Spleen (tissue), 11 donors: ENCODE measurements at regions not wholly inside any gene's neighbourhood (a gene's known extent, or its start where the extent isn't known, plus 50 kb on each side); places are given as distances from the start of the nearest gene placed in this dataset.

ENCODE experiments used
- DNase-seq: peaks from one replicate; pipeline ENCODE4 v3.0.0-alpha.2; 2020
- H3K27ac ChIP-seq, 8 donors: fragments of 200-600 bp; sonication (generic) in 7 of 8; 1 replicate in 4 of 8; 2 replicates in 4 of 8; pipeline versions ENCODE4 v1.5.0 to v1.8.0; 2016 to 2021; ENCODE audit warnings: inconsistent platforms in 4 of 8, mild to moderate bottlenecking in 4 of 8, moderate library complexity in 1 of 8
- H3K27me3 ChIP-seq, 7 donors: fragments of 200-600 bp; sonication (generic) in 6 of 7; replicated peaks in 1 of 7; 1 replicate in 4 of 7; 2 replicates in 3 of 7; pipeline versions ENCODE4 v1.5.0 to v1.8.0; 2016 to 2021; ENCODE audit warnings: inconsistent platforms in 3 of 7, mild to moderate bottlenecking in 1 of 7
- H3K36me3 ChIP-seq, 6 donors: fragments of 200-600 bp; sonication (generic) in 5 of 6; 1 replicate in 4 of 6; 2 replicates in 2 of 6; pipeline versions ENCODE4 v1.5.0 to v1.8.0; 2016 to 2021; ENCODE audit warnings: inconsistent platforms in 2 of 6
- H3K4me1 ChIP-seq, 6 donors: fragments of 200-600 bp; sonication (generic) in 5 of 6; 1 replicate in 3 of 6; 2 replicates in 3 of 6; pipeline versions ENCODE4 v1.5.0 to v1.8.0; 2016 to 2021; ENCODE audit warnings: inconsistent platforms in 3 of 6
- H3K4me3 ChIP-seq, 8 donors: fragments of 200-600 bp; sonication (generic) in 7 of 8; 1 replicate in 4 of 8; 2 replicates in 4 of 8; pipeline versions ENCODE4 v1.5.0 to v1.8.0; 2016 to 2021; ENCODE audit warnings: inconsistent platforms in 4 of 8, mild to moderate bottlenecking in 4 of 8, moderate library complexity in 2 of 8
- H3K9me3 ChIP-seq, 8 donors: fragments of 200-600 bp; sonication (generic) in 7 of 8; 1 replicate in 4 of 8; 2 replicates in 4 of 8; pipeline versions ENCODE4 v1.5.0 to v1.8.0; 2016 to 2021; ENCODE audit warnings: inconsistent platforms in 4 of 8
- POLR2A ChIP-seq, 3 donors: fragments of 450-650 bp; IDR thresholded peaks; one replicate each; pipeline ENCODE4 v1.5.1; 2017; ENCODE audit warnings: antibody characterized with exemption in 3 of 3, mild to moderate bottlenecking in 1 of 3
- POLR2AphosphoS5 ChIP-seq, 3 donors: sonication (generic); formaldehyde crosslinking; IDR thresholded peaks; one replicate each; pipeline ENCODE4 v1.5.1; 2017; ENCODE audit warnings: antibody characterized with exemption in 3 of 3
- WGBS, 5 donors: extraction: QIAGEN DNeasy Blood & Tissue Kit in 3 of 5; methylation state at CpG; one replicate each; pipeline versions ENCODE4 v1.1.5 to v1.1.7; 2013 to 2018; 5-methylcytosine and 5-hydroxymethylcytosine counted together
- intact Hi-C: fragments of 100-400 bp; cut with DNase I; formaldehyde crosslinking; loops from one replicate; pipeline ENCODE4 v1.15.0; 2023; ENCODE audit warnings: low total_unique reads
- TF ChIP-seq, protein P1 (sequence below), 11 experiments: fragments of 200-600 bp in 7 of 11; fragments of 450-650 bp in 4 of 11; sonication (generic) in 4 of 11; IDR thresholded peaks in 8 of 11; conservative IDR thresholded peaks in 3 of 11; 1 replicate in 7 of 11; 2 replicates in 4 of 11; pipeline versions ENCODE4 v1.4.0 to v1.8.0; 2016 to 2021; ENCODE audit warnings: antibody characterized with exemption in 11 of 11, inconsistent platforms in 4 of 11, mild to moderate bottlenecking in 1 of 11
- donor health status: healthy with polysubstance abuse.
- donor health status: DM: no; HTN: no; CAD: no; lungs with moderate emphysema.
- donor health status: DM: no; HTN: no; CAD: no.
- donor health status: Bipolar disorder and iron deficiency.
- donor health status: healthy.
- donor health status: DM: no; HTN: no; CAD: no.
- donor health status: DM: yes; HTN: yes; CAD: no.

DNA sequence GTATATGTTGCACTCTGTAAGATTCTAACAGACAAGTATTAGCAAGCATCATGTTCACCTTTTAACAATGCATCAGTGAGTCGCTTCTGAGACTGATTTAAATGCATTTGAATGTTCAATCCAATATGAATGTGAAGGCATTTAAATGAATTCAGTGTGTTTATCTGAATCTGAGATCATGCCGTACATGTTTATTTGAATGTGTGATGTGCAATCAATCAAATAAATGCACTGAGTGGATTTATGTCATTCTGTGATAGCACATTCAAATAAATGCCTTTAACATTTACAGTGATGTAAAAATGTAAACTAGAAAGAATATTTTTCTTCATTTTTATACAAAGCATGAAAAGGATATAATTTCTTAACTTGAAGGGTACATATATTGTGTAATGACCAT, 1063.5 kb upstream of the NUDT12 start:
- no peaks in the 10 kb centered on the region for H3K36me3 ChIP-seq
- TF ChIP-seq POLR2A (IDR thresholded peaks at IDR 0.05), result no peak
- no peak for TF ChIP-seq POLR2AphosphoS5 (IDR thresholded peaks at IDR 0.05)
- TF ChIP-seq, protein P1, sequence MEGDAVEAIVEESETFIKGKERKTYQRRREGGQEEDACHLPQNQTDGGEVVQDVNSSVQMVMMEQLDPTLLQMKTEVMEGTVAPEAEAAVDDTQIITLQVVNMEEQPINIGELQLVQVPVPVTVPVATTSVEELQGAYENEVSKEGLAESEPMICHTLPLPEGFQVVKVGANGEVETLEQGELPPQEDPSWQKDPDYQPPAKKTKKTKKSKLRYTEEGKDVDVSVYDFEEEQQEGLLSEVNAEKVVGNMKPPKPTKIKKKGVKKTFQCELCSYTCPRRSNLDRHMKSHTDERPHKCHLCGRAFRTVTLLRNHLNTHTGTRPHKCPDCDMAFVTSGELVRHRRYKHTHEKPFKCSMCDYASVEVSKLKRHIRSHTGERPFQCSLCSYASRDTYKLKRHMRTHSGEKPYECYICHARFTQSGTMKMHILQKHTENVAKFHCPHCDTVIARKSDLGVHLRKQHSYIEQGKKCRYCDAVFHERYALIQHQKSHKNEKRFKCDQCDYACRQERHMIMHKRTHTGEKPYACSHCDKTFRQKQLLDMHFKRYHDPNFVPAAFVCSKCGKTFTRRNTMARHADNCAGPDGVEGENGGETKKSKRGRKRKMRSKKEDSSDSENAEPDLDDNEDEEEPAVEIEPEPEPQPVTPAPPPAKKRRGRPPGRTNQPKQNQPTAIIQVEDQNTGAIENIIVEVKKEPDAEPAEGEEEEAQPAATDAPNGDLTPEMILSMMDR (IDR thresholded peaks at IDR 0.05 in 8 of 11, conservative IDR thresholded peaks at IDR 0.05 in 3 of 11), result no peak

DNA sequence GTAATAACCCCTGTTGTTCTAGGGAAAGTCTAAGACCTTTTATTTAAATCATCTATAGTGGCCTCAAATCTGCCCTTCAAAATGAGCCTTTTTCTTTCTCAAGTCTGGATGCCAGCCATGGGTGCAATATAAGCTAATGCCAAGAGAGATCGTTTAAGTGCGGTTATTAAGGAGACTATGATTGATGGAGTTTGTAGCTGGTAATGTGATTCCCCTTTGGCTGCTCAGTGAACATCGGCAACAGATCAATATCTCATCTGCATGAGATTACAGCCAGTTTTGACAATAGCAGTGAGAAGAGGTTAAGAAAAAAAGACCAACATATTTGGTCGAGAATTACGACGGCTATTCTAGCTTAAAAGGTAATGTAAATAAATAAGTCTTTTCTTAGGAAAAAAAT, 1049.4 kb upstream of the NUDT12 start:
- Histone ChIP-seq H3K27ac (no peak overlapping the region), H3K4me3 (no peak overlapping the region), H3K36me3 (no peaks in the 10 kb centered on the region), H3K27me3 (no peaks in the 10 kb centered on the region), H3K4me1 (no peaks in the 10 kb centered on the region), H3K9me3 (peaks cover 0 to 6% (median 0%) of the 10 kb centered on the region in 8 donors)
- WGBS, 5 donors, result 71 to 77% (median 74%) methylated on average over 6 of the region's 6 CpGs
- intact Hi-C loops, result no loop called here
- TF ChIP-seq POLR2A (IDR thresholded peaks at IDR 0.05) (no peak), POLR2AphosphoS5 (IDR thresholded peaks at IDR 0.05) (no peak)
- TF ChIP-seq, protein P1 (IDR thresholded peaks at IDR 0.05 in 8 of 11, conservative IDR thresholded peaks at IDR 0.05 in 3 of 11), result no peak
- DNase-seq, result no peak

More for the DNA sequence above, 1063.5 kb upstream of the NUDT12 start:
- H3K9me3 ChIP-seq, result peaks cover 0 to 17% (median 11%) of the 10 kb centered on the region in 8 donors
- H3K27ac ChIP-seq, result no peak overlapping the region
- intact Hi-C loops, result no loop called here
- 71 to 73% (median 72%) methylated on average over 2 of the region's 2 CpGs for WGBS, 5 donors
- H3K27me3 ChIP-seq, result no peaks in the 10 kb centered on the region
- no peak overlapping the region for H3K4me3 ChIP-seq
- H3K4me1 ChIP-seq, result no peaks in the 10 kb centered on the region
- DNase-seq, result no peak

DNA sequence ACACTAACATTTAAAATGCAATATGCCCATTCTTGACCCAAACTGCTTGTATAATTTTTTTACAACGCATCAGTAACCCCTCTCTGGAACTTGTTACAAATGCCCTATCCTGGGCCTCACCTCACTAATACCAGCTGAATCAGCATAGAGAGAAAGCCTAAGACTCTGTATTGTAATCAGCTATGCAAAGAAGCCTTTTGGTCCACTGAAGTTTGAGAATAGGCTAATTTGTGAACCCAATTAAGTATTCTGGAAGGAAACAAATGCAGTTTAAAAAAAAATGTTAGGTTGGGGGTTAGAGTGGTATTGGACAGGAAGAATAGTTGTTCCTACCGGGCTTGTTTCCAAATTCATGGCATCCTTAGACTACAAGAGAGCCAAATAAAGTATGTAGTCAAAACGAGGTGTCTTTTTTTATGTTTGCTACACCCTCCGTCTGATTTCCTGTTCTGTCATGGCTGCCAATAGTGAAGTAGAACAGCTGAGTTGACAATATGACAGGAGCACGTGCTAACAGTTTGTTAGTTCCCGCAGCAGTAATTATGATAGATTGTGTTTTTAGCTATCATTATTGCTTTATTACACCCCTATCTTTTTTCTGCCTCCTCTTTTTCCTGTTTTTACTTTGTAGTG, 1048.7 kb upstream of the NUDT12 start:
- no peaks in the 10 kb centered on the region for H3K4me1 ChIP-seq
- no peak overlapping the region for H3K27ac ChIP-seq
- no peak overlapping the region for H3K4me3 ChIP-seq
- intact Hi-C loops, result no loop called here
- H3K9me3 ChIP-seq, result peaks cover 0 to 6% (median 0%) of the 10 kb centered on the region in 8 donors
- DNase-seq, result no peak
- no peaks in the 10 kb centered on the region for H3K27me3 ChIP-seq
- 51 to 60% (median 54%) methylated on average over 6 of the region's 6 CpGs for WGBS, 5 donors
- H3K36me3 ChIP-seq, result no peaks in the 10 kb centered on the region
- TF ChIP-seq POLR2A (IDR thresholded peaks at IDR 0.05), result no peak
- TF ChIP-seq, protein P1 (IDR thresholded peaks at IDR 0.05 in 8 of 11, conservative IDR thresholded peaks at IDR 0.05 in 3 of 11), result no peak
- no peak for TF ChIP-seq POLR2AphosphoS5 (IDR thresholded peaks at IDR 0.05)

DNA sequence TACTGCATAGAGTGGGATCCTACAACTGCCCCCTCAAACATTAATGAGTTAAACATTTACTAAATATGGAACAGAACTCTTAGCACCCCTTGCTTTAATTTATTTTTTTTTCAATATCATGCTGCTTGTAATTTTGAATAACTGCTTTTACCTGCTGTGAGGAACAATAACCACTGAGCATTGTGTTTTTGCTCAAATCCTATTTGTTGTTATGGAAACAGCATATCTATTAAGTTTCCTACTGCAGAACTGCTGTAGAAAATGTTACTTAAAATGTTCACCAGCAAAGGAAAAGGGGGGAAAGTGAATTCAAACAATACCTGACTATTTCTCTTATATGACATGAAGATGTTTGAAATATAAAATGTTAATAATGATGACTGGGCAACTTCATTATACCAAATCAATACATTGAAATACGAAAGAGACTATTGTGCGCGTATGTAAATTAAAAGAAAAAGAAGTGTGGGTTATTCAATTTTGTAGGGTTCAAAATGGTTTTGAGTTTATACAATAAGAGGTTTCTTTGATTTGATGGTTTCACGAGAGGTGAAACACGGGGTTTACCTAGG, 1043.8 kb upstream of the NUDT12 start:
- Histone ChIP-seq H3K36me3 (no peaks in the 10 kb centered on the region), H3K4me1 (no peaks in the 10 kb centered on the region), H3K27me3 (no peaks in the 10 kb centered on the region), H3K4me3 (no peak overlapping the region), H3K27ac (no peak overlapping the region), H3K9me3 (peaks cover 0 to 14% (median 3%) of the 10 kb centered on the region in 8 donors)
- intact Hi-C loops, result no loop called here
- WGBS, 5 donors, result 72 to 73% (median 72%) methylated on average over 5 of the region's 5 CpGs
- DNase-seq, result no peak
- TF ChIP-seq POLR2A (IDR thresholded peaks at IDR 0.05), result no peak
- no peak for TF ChIP-seq POLR2AphosphoS5 (IDR thresholded peaks at IDR 0.05)
- TF ChIP-seq, protein P1 (IDR thresholded peaks at IDR 0.05 in 8 of 11, conservative IDR thresholded peaks at IDR 0.05 in 3 of 11), result no peak
